Activated CD4-positive, alpha-beta memory T cell treated with anti-CD3 and anti-CD28 coated beads, Interleukin-2, amount 10 ng/mL, durations not matched to agents 7 days and 5 days (primary cell): ENCODE measurements at regions not wholly inside any gene's neighbourhood (a gene's known extent, or its start where the extent isn't known, plus 50 kb on each side); places are given as distances from the start of the nearest gene placed in this dataset.

Experiments
- CTCF ChIA-PET: fragments of 350-600 bp; sonication (Branson Sonifier 250); formaldehyde crosslinking; loops from one replicate; lab custom pipeline; 2021; ENCODE audit warnings: antibody characterized with exemption, inconsistent platforms; lab: Charles Lee
- POLR2A ChIA-PET: fragments of 350-600 bp; sonication (Branson Sonifier 250); formaldehyde crosslinking; loops from one replicate; lab custom pipeline; 2021; ENCODE audit warnings: antibody characterized with exemption; lab: Charles Lee
- DNase-seq: peaks from one replicate; pipeline ENCODE4 v3.0.0-alpha.2; 2020
- H3K27ac Mint-ChIP-seq: one replicate; pipeline ENCODE4 v1.8.0; 2021; ENCODE audit warnings: mild to moderate bottlenecking, mixed read lengths
- H3K27me3 Mint-ChIP-seq: one replicate; pipeline ENCODE4 v1.8.0; 2021; ENCODE audit warnings: mixed read lengths
- H3K36me3 Mint-ChIP-seq: one replicate; pipeline ENCODE4 v1.8.0; 2021; ENCODE audit warnings: low read depth, mixed read lengths
- H3K4me1 Mint-ChIP-seq: one replicate; pipeline ENCODE4 v1.8.0; 2021; ENCODE audit warnings: mixed read lengths
- H3K4me3 Mint-ChIP-seq: one replicate; pipeline ENCODE4 v1.8.0; 2021; ENCODE audit warnings: mild to moderate bottlenecking, mixed read lengths
- H3K9me3 Mint-ChIP-seq: one replicate; pipeline ENCODE4 v1.8.0; 2021; ENCODE audit warnings: mixed read lengths

DNA sequence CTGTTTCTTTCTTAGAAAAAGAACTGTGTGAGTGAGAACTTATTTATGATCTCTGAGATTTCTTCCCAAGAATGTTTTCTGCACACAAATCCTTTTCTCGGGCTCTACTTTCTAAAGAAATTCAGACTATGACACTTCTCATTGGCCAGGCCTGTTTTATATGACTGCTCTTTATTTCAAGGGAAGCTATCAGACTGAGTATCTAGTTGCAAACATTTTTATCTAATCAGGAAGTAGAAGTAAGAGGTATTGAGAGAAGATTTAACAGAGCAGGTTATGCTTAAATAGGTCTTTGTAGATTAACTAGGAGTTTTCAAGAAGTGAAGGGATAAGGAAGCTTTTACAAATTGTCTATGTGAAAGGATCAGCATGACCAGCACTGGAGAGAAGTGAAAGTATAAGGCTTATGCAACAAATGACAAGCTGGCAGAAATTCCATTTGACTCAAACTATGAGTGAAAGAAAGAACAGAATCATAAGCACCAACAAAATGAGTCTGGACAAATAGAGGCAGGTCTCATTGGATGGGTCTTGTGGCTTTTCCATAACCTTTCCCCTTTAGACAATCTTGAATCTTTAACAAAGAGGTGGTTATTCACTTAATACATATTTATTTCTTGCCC is 71.9 kb upstream of the CHL1 start:
- DNase-seq: no peak
- H3K4me1 Mint-ChIP-seq: no peaks in the 10 kb centered on the region
- no peaks in the 10 kb centered on the region for H3K27me3 Mint-ChIP-seq
- ChIA-PET POLR2A (no interaction called here), CTCF (no interaction called here)
- no peaks in the 10 kb centered on the region for H3K9me3 Mint-ChIP-seq
- H3K4me3 Mint-ChIP-seq: no peak overlapping the region
- H3K27ac Mint-ChIP-seq: no peak overlapping the region
- H3K36me3 Mint-ChIP-seq: no peaks in the 10 kb centered on the region

DNA sequence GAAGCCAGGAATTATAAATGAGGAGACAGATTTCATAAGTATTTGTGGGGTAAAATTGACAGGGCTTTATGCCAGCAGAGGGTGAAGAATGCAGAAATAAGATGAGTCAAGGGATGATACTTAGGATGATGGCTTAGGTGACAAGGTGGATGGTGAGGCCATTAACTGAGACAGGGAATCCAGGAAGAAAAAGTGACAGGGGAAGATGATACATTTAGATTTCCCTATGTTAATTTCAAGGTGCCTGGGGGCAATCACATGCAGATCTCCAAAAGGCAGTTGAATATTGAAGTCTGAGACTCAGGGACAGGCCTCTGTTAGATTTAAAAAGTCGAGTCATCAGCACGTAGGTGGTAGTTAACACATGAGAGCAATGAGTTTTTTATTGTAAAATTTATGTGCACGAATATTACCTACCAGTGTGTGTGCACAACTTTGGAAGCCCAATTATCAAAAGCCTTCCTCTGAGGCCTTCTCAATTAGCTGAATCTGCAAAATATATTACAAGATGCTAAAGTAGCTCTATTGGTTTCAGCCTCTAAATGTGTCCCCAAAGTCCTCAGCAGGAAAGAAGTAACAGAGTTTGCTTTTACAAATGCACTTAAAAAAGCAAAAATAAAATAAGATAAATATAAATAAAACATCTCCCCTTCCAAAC is 67.9 kb upstream of the CHL1 start:
- no peaks in the 10 kb centered on the region for H3K36me3 Mint-ChIP-seq
- H3K27me3 Mint-ChIP-seq: no peaks in the 10 kb centered on the region
- POLR2A ChIA-PET: no interaction called here
- H3K9me3 Mint-ChIP-seq: no peaks in the 10 kb centered on the region
- CTCF ChIA-PET: no interaction called here
- H3K4me1 Mint-ChIP-seq: no peaks in the 10 kb centered on the region
- no peak overlapping the region for H3K4me3 Mint-ChIP-seq
- no peak for DNase-seq
- H3K27ac Mint-ChIP-seq: no peak overlapping the region

DNA sequence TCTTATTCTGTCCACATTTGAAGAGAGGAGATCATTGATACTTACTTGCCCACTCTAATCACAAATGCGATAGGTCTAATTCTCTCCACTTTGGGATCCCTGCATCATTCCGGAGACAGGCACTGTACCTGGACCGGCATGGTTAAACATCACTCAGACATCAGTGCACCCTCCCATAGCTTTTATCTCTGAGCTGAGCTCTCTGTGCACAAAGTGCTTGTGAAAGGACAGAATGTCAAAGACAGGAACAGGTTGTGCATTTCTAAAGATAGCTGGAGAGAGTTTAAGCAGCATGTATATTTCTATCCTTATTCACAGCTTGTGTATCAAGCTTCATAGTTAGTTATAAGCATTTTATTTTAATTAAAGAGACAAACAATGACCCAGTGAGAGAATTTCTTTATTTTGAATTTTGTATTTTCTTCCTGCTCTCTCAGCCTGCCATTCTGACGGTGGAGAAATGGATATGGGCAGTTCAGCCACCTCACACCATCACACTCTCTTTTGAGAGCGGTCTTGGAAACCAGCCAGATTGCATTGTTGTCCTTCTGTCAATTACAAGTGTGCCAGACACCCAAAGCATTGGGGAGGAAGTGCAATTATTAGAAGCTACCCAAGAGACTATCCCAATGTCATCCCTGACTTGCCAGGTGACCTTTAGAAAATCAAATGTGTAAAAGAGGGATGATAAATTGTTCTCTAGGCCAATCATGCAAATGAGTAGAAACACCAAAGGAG is 65.2 kb upstream of the CHL1 start:
- no peak overlapping the region for H3K27ac Mint-ChIP-seq
- no peak overlapping the region for H3K4me3 Mint-ChIP-seq
- H3K4me1 Mint-ChIP-seq: no peaks in the 10 kb centered on the region
- ChIA-PET CTCF (no interaction called here), POLR2A (no interaction called here)
- H3K27me3 Mint-ChIP-seq: no peaks in the 10 kb centered on the region
- H3K36me3 Mint-ChIP-seq: no peaks in the 10 kb centered on the region
- no peaks in the 10 kb centered on the region for H3K9me3 Mint-ChIP-seq
- DNase-seq: no peak

DNA sequence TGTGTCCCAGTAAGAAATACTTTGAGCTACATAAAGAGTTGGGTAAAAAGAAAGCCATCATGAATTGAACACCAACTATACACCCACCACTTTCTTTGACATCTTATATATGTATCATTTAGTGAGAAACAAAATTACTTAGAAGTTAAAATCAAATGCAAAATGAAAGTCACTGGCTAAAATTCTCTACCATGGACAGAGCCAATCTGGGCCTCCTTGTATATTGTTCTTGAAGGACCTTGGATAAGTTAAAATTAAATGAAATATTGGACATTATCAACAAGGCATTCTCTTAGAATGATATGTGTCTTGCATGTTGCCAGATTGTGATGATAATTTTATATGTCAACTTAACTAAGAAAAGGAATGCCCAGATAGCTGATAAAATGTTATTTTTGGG is 64.2 kb upstream of the CHL1 start:
- CTCF ChIA-PET: no interaction called here
- no peaks in the 10 kb centered on the region for H3K36me3 Mint-ChIP-seq
- H3K27ac Mint-ChIP-seq: no peak overlapping the region
- no peak overlapping the region for H3K4me3 Mint-ChIP-seq
- no peaks in the 10 kb centered on the region for H3K4me1 Mint-ChIP-seq
- no peaks in the 10 kb centered on the region for H3K9me3 Mint-ChIP-seq
- POLR2A ChIA-PET: no interaction called here
- H3K27me3 Mint-ChIP-seq: no peaks in the 10 kb centered on the region
- DNase-seq: no peak

DNA sequence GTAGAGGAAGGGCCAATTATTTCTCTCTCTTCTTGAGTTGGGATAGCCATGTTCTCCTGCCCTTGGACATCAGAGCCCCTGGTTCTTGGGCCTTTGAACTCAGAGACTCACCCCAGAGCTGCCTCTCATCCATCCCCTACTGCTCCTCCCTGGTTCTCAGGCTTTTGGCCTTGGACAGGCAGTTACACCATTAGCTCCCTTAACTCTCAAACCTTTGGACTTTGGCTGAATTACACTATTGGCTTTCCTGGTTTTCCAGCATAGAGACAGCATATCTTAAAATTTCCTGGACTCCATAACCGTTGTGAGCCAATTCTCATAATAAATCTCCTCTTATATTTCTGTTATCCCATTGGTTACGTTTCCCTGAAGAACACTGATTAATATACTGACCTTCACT is 63.7 kb upstream of the CHL1 start:
- POLR2A ChIA-PET: no interaction called here

DNA sequence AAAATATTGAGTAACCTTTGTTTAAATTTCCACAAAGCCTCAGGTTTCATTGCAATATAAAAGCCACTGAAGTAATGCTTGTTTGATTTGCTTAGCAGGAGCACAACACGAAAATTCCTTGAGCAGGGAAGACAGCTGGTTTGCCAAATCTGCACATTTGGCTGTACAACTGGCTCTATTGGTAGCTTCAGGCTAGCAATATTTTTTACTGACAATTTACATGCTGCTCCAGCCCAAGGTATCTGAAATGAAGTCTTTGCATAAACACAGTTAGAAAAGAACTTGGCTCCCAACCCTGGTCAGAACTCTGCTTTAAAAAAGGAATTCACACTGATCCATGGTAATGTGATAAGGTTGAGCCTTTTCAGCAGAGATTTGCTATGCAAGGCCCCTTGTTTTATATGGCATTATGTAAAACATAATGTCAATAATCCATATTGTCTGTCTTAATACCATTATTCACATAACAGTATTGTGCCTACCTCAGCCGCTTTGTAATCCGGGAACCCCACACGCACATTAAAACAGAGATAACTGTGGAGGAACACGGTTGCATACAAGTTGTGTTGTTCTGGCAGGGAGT is 55.7 kb upstream of the CHL1 start:
- H3K4me1 Mint-ChIP-seq: no peaks in the 10 kb centered on the region
- no peak for DNase-seq
- no peaks in the 10 kb centered on the region for H3K36me3 Mint-ChIP-seq
- H3K27ac Mint-ChIP-seq: no peak overlapping the region
- no peak overlapping the region for H3K4me3 Mint-ChIP-seq
- CTCF ChIA-PET: no interaction called here
- POLR2A ChIA-PET: no interaction called here
- H3K27me3 Mint-ChIP-seq: no peaks in the 10 kb centered on the region
- peaks cover 7% of the 10 kb centered on the region for H3K9me3 Mint-ChIP-seq

More for the DNA sequence above, 63.7 kb upstream of the CHL1 start:
- Mint-ChIP-seq H3K4me3 (no peak overlapping the region), H3K27ac (no peak overlapping the region), H3K9me3 (no peaks in the 10 kb centered on the region), H3K36me3 (no peaks in the 10 kb centered on the region), H3K27me3 (no peaks in the 10 kb centered on the region), H3K4me1 (no peaks in the 10 kb centered on the region)
- no peak for DNase-seq
- CTCF ChIA-PET: no interaction called here
